ENCODE measurements at regions not wholly inside any gene's neighbourhood (a gene's known extent, or its start where the extent isn't known, plus 50 kb on each side); places are given as distances from the start of the nearest gene placed in this dataset.

GRCh38 chr13:72620874-72621273 is 106.6 kb downstream of the MZT1 start:
- TF ChIP-seq, protein P1, sequence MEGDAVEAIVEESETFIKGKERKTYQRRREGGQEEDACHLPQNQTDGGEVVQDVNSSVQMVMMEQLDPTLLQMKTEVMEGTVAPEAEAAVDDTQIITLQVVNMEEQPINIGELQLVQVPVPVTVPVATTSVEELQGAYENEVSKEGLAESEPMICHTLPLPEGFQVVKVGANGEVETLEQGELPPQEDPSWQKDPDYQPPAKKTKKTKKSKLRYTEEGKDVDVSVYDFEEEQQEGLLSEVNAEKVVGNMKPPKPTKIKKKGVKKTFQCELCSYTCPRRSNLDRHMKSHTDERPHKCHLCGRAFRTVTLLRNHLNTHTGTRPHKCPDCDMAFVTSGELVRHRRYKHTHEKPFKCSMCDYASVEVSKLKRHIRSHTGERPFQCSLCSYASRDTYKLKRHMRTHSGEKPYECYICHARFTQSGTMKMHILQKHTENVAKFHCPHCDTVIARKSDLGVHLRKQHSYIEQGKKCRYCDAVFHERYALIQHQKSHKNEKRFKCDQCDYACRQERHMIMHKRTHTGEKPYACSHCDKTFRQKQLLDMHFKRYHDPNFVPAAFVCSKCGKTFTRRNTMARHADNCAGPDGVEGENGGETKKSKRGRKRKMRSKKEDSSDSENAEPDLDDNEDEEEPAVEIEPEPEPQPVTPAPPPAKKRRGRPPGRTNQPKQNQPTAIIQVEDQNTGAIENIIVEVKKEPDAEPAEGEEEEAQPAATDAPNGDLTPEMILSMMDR (IDR thresholded peaks at IDR 0.05 in 2 of 3, conservative IDR thresholded peaks at IDR 0.05 in 1 of 3; ENCODE audit: borderline replicate concordance in 1 of 3, insufficient read depth in 1 of 3, low read depth in 2 of 3, low read length in 2 of 3) = no peak
- TF ChIP-seq POLR2A (IDR thresholded peaks at IDR 0.05; ENCODE audit: borderline replicate concordance, extremely low read depth, insufficient read depth, insufficient read length) = no peak
